Stimulated activated CD8-positive, alpha-beta memory T cell treated with anti-CD3 and anti-CD28 coated beads, Interleukin-7, amount 100 ng/mL, for 48 hours (primary cell): ENCODE measurements at regions not wholly inside any gene's neighbourhood (a gene's known extent, or its start where the extent isn't known, plus 50 kb on each side); places are given as distances from the start of the nearest gene placed in this dataset.
"Not testable (repeated sequence)": the region's sequence is repeated elsewhere in the genome, so short reads cannot be mapped to it uniquely, and the experiment has no call there.

Experiments
- DNase-seq, 2 donors: peaks; one replicate each; pipeline ENCODE4 v3.0.0-alpha.2; 2020; ENCODE audit warnings: low read depth in 1 of 2; ENCODE audit errors: extremely low read depth in 1 of 2

DNA sequence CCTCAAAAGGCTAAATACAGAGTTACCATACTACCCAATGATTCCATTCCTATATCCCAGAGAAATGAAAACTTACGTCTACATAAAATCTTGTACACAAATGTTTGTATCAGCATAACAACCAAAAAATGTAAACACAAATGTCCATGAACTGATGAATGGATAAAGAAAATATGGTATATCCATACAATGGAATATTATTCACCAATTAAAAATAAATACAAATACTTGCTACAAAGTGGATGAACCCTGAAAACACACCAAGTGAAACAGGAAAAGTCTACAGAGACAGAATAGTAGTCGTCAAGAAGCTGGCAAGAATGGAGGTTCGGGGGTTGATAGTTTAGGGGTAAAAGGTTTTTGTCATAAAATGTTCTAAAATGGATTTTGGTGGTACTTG, 54.0 kb upstream of the ANKRD28 start:
- DNase-seq = no peak

DNA sequence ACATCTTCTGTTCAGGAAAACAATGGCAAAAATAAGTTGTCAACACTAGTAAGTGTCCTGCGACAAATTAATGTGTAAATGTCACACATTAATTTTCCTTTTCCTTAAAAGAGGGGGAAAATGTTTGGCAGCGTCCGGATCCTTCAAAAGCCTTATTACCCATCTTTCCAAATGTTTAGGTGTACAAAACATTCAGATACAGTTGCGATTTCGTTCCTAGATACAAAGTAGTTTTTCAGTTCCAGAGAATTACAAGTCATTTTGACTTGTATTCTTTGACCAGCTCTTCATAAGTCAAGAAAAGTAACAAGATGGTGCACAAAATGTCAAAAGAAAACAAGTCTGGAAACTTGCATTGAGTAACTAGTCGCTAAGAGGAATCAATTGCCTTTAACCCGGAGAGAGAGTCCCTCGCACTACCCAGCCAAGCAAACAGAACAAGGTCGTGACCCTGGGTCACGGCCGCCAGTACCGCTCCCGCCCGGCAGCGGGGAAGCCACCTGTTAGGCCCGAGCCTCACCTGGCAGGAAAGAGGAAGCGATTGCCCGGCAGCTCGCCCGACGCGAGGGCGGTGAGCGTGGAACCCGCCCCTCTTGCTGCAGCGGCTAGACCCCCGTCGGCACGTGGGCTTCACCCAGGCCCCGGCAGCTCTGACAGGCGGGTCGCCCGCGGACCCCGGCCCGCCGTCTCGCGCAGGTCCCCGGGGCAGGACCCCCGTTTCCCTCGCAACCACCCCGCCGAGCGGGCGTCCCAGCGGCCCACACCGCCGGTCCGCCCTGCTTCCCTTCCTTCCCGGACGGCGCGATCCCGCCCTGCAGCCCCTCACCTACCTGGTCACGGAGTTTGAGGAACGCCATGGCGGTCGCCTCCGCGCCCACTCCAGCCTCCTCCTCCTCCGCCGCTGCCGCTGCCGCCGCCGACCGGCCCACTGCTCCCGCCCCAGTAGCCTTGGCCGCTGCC, 61.0 kb upstream of the ANKRD28 start:
- peak; percentile 25 to 33 for DNase-seq

GRCh38 chr3:15859507-15860013, 61.8 kb upstream of the ANKRD28 start:
- peak; percentile 61 to 69 for DNase-seq

DNA sequence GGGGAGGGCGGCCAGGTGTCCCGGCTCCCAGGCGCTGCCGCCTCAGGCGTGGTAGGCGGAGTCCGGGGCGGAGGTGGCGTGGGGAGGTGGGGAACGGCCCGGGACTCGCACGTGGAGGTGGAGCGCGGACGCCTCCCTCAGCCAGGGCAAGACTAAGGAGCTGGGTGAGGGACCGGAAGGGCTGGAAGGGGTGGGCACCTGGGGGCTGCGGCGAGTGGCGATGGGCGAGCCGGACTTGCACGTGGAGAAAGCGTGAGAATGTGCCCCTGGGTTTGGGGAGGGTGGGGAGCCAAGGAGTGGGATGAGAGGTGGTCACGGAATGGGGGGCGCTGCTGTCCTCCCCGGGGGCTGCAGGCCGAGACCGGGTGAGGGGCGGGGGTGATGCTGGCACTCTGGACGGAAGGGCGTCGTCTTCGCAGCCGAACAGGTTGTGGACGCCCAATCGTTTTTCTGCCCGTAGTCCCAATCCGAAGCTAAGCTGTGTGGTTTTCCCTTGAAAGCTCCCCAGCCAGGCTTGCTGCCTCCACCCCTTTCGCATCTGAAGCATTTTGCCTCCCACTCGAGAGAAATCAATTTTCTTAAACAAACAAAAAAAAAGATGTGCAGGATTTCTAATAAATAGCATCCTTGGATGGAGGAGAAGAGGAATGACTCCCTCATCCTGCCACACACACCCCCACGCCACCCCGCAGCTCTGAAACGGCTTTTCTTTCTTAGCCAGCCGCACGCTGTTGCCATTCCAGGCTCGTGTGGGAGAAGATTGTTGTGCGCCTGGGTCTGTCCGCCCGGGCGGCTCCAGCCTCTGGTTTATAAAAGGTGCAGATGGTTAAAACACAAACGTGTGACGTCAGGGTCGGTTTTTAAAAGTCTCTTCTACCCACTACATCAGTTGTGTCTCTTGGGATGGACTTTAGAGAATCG, 62.5 kb upstream of the ANKRD28 start:
- peak in 1 of 2 donors; percentile 39 for DNase-seq

DNA sequence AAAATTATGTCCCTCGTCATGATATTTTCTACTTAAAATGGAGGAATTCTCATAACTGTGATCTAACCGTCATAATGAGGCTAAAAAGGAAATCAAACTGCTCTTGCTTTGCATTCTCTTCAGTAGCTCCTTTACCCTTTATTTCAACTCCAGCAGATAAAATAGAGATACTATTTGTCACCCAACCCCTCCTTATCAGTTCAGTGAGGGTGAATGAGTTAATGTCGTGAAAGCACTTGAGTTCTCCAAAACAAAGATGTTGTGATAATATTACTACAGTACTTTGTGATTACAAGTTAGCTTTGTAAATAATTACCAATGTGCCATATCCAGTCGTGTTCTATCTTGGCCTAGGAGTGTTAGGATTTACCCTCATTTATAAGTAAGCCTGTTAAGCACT, 63.4 kb upstream of the ANKRD28 start:
- no peak for DNase-seq

GRCh38 chr3:15872807-15873206, 75.0 kb upstream of the ANKRD28 start:
- DNase-seq = no peak

DNA sequence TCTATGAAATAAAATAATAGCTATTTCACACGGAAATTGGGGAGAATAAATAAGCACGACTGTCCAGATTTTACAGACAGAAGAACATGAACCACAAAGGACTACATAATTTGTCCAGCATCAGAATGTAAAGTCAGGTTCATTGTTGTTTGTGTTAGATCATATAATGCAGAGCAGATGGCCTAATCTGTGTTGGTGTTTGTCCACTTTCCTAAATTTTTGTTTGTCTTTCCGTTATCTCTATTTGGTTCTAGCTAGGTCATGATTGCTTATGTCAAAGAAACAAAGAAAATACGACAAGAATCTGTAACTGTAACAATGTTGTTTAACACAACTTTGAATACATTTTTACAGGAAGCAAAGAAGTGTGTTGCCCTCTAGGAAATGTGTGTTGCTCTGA, 75.6 kb upstream of the ANKRD28 start:
- no peak for DNase-seq

DNA sequence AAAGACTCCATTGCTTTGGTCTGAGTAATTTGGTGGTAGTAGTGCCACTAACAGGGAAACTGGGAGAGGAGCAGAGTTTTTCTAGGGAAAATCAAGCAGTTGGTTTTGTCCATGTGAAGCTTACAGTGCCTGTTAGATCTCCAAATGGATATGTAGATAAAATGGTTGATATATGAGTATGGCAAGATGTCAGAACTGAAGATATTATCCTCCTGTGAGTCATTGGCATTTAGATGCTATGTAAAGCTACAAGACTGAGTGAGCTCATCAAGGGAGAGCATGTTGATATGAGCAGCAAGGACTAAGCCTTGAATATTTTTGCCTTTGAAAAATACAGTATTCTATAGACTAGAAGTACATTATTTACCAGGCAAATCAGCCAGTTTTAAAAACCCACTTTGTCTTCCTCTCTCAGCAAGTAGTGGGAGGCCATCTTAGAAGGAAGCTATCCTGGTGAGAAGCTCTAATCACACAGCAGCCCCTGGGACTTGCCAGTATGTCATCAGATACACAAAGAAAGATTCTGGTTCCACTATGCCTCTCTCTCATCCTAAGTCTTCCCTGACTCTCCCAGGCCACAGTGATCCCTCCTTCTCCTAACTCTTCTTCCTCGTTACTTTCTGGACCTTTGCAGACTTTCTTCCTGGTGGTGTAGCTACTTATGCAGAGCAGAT, 77.4 kb upstream of the ANKRD28 start:
- DNase-seq = no peak

GRCh38 chr3:15876669-15877068, 78.9 kb upstream of the ANKRD28 start:
- no peak for DNase-seq

GRCh38 chr3:15877813-15878212, 80.0 kb upstream of the ANKRD28 start:
- DNase-seq = no peak

DNA sequence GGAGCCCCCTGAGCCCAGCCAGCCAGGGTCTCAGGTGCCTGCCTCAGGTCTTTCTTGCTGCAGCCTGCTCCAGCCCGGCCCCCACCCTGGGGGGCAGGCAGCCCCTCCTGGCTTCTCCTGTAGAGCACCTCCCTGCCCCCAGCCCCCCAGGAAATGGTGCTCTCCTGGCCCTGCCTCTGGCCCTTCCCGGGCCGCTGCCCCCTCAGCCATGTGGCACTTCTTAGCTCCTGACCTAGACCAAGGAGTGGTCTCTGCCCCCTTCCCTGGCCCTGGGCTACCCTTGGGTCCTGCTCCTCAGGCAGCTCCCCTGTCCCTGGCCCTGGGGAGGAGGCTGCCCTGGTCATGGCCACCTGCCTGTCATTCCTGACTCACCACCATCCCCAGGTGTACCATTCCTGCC, 82.0 kb upstream of the ANKRD28 start:
- not testable (repeated sequence) for DNase-seq

DNA sequence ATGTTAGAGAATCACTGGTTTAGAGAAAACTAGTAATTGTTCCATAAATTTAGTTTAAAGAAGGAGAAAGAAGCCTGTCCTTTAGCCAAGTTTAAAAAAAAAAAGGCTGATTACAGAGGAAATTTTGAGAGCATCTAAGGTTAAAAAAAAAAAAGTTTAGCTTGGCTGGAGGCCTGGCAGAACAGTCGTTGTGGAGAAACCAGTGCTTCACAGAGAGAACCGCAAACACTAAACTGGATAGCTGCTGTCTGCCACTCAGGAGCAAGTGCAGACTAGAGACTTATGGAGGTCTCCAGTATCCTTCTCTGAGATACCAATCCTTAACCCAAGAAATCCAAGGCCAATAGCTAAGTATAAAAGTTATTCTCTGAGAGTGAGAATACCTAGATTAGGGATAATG, 84.8 kb upstream of the ANKRD28 start:
- no peak for DNase-seq

- DNase-seq = no peak
These were observed 86.4 kb upstream of the ANKRD28 start for GRCh38 chr3:15884132-15884531.

- DNase-seq = no peak
These were observed 88.7 kb upstream of the ANKRD28 start for GRCh38 chr3:15886521-15886920.

DNA sequence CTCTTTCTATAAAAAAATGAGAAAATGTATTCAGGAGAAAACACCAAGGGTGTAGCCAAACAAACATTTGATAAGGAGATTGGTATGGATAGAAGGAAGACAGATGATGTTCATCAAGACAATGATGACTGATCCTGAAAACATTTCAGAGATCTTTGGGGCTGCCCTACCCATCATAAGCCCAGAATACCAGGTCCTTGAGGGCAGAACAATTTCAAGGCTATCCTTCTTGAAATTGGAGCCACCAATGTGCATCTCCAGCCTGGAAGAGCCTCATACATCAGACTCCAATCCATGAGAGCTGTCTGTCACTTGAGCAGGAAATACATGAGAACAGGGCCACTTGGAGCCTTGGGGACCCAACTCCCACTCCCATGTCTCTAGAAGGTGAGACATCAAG, 89.5 kb upstream of the ANKRD28 start:
- no peak for DNase-seq

DNA sequence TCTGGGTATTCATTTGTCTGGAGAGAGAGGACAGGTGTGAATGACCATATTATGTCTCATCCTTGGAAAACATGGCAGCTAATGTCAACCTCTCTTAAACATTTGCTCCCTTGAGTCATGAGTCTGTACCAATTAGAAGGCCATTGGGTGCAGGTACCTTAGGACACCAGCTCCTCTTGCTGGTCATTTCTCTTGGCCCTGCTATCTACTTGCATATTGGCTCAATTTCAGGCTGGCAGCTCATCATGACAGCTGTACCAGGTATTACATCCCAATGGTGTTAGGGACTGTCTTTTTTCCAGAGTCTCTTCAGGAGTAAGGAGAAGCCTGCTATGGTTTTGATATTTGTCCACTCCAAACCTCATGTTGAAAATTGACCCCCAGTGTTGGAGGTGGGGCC, 92.2 kb upstream of the ANKRD28 start:
- no peak for DNase-seq

GRCh38 chr3:15892311-15893227, 94.8 kb upstream of the ANKRD28 start:
- no peak for DNase-seq

GRCh38 chr3:15894382-15894781, 96.6 kb upstream of the ANKRD28 start:
- no peak for DNase-seq

GRCh38 chr3:15896500-15896899, 98.7 kb upstream of the ANKRD28 start:
- DNase-seq = no peak

- no peak for DNase-seq
These were observed 101.6 kb upstream of the ANKRD28 start for GRCh38 chr3:15899388-15899787.
